ENCODE measurements at regions not wholly inside any gene's neighbourhood (a gene's known extent, or its start where the extent isn't known, plus 50 kb on each side); places are given as distances from the start of the nearest gene placed in this dataset.

- peak in 1 of 2 donors; percentile 3 for DNase-seq
These were observed 50.8 kb upstream of the SLC36A4 start for GRCh38 chr11:93248602-93249001.

GRCh38 chr11:93249459-93250220, 51.8 kb upstream of the SLC36A4 start:
- DNase-seq, result no peak

- no peak for DNase-seq
These were observed 52.5 kb upstream of the SLC36A4 start for GRCh38 chr11:93250326-93250725.

GRCh38 chr11:93251922-93252321, 54.1 kb upstream of the SLC36A4 start:
- DNase-seq, result no peak

- peak in 1 of 2 donors; percentile 39 for DNase-seq
These were observed 55.3 kb upstream of the SLC36A4 start for GRCh38 chr11:93253111-93253510.

- DNase-seq, result no peak
These were observed 58.8 kb upstream of the SLC36A4 start for GRCh38 chr11:93256623-93257022.

- no peak for DNase-seq
These were observed 63.2 kb upstream of the DEUP1 start for GRCh38 chr11:93267383-93267782.

GRCh38 chr11:93268287-93269040, 62.1 kb upstream of the DEUP1 start:
- no peak for DNase-seq

GRCh38 chr11:93271596-93271995, 58.9 kb upstream of the DEUP1 start:
- no peak for DNase-seq

GRCh38 chr11:93274851-93275250, 55.7 kb upstream of the DEUP1 start:
- no peak for DNase-seq

- no peak for DNase-seq
These were observed 51.6 kb upstream of the DEUP1 start for GRCh38 chr11:93278976-93279375.

- DNase-seq, result no peak
These were observed 50.6 kb upstream of the DEUP1 start for GRCh38 chr11:93279851-93280347.

Measured in inflammatory macrophage treated with lipopolysaccharide for 1 hour (primary cell).